HUES64 (cell line): ENCODE measurements at regions not wholly inside any gene's neighbourhood (a gene's known extent, or its start where the extent isn't known, plus 50 kb on each side); places are given as distances from the start of the nearest gene placed in this dataset.

Experiments
- H3K27ac ChIP-seq: 2 replicates; pipeline ENCODE4 v1.7.0; 2013; ENCODE audit warnings: low read depth, low read length, inconsistent platforms
- H3K27me3 ChIP-seq: 2 replicates; pipeline ENCODE4 v1.6.1; 2013; ENCODE audit warnings: mild to moderate bottlenecking, low read length; ENCODE audit not compliant: insufficient read depth
- H3K36me3 ChIP-seq: 2 replicates; pipeline ENCODE4 v1.6.1; 2013; ENCODE audit warnings: mild to moderate bottlenecking, low read length; ENCODE audit not compliant: insufficient read depth
- H3K4me1 ChIP-seq: 2 replicates; pipeline ENCODE4 v1.6.1; 2013; ENCODE audit warnings: mild to moderate bottlenecking, low read length, moderate library complexity; ENCODE audit not compliant: insufficient read depth
- H3K4me3 ChIP-seq: 2 replicates; pipeline ENCODE4 v1.5.1; 2013; ENCODE audit warnings: mild to moderate bottlenecking, low read length, moderate library complexity
- H3K9ac ChIP-seq: 2 replicates; pipeline ENCODE4 v1.6.1; 2013; ENCODE audit warnings: mild to moderate bottlenecking, low read depth, low read length
- H3K9me3 ChIP-seq: 2 replicates; pipeline ENCODE4 v1.6.1; 2013; ENCODE audit warnings: low read depth, low read length; ENCODE audit not compliant: insufficient read depth
- WGBS: fragments of 150-250, 120-280 bp; methylation state at CpG from one replicate; pipeline ENCODE4 v1.1.7; 2013; ENCODE audit warnings: missing lambda C conversion rate; 5-methylcytosine and 5-hydroxymethylcytosine counted together

GRCh38 chr4:32158961-32159360, 1438.8 kb downstream of the PCDH7 start:
- Histone ChIP-seq H3K4me1 (no peaks in the 10 kb centered on the region), H3K9me3 (no peaks in the 10 kb centered on the region), H3K27me3 (no peaks in the 10 kb centered on the region), H3K36me3 (no peaks in the 10 kb centered on the region), H3K9ac (no peak overlapping the region), H3K27ac (no peak overlapping the region), H3K4me3 (no peak overlapping the region)
- 79% methylated on average over 1 of the region's 1 CpG for WGBS

- no peak overlapping the region for H3K9ac ChIP-seq
- H3K27me3 ChIP-seq = no peaks in the 10 kb centered on the region
- 83% methylated on average over 3 of the region's 3 CpGs for WGBS
- no peak overlapping the region for H3K4me3 ChIP-seq
- no peaks in the 10 kb centered on the region for H3K9me3 ChIP-seq
- no peak overlapping the region for H3K27ac ChIP-seq
- no peaks in the 10 kb centered on the region for H3K36me3 ChIP-seq
- no peaks in the 10 kb centered on the region for H3K4me1 ChIP-seq
Measured at GRCh38 chr4:32161392-32161791, 1441.2 kb downstream of the PCDH7 start.

- H3K9ac ChIP-seq = no peak overlapping the region
- no peak overlapping the region for H3K27ac ChIP-seq
- no peaks in the 10 kb centered on the region for H3K4me1 ChIP-seq
- 91% methylated on average over 2 of the region's 3 CpGs for WGBS
- H3K36me3 ChIP-seq = no peaks in the 10 kb centered on the region
- no peaks in the 10 kb centered on the region for H3K9me3 ChIP-seq
- H3K27me3 ChIP-seq = no peaks in the 10 kb centered on the region
- H3K4me3 ChIP-seq = no peak overlapping the region
Measured at GRCh38 chr4:32163125-32163524, 1443.0 kb downstream of the PCDH7 start.

- Histone ChIP-seq H3K4me3 (no peak overlapping the region), H3K27me3 (no peaks in the 10 kb centered on the region), H3K36me3 (no peaks in the 10 kb centered on the region), H3K4me1 (no peaks in the 10 kb centered on the region), H3K27ac (no peak overlapping the region), H3K9me3 (peaks cover 3% of the 10 kb centered on the region; the same call in 1 of the 2 replicates), H3K9ac (no peak overlapping the region)
- 66% methylated on average over 3 of the region's 3 CpGs for WGBS
Measured at GRCh38 chr4:32169841-32170240, 1449.7 kb downstream of the PCDH7 start.

GRCh38 chr4:32172086-32172485, 1451.9 kb downstream of the PCDH7 start:
- no peaks in the 10 kb centered on the region for H3K36me3 ChIP-seq
- H3K4me3 ChIP-seq = no peak overlapping the region
- no CpG with 5 or more reads among the region's 1 CpG for WGBS
- no peaks in the 10 kb centered on the region for H3K4me1 ChIP-seq
- H3K9me3 ChIP-seq = peaks cover 3% of the 10 kb centered on the region; the same call in 1 of the 2 replicates
- H3K27me3 ChIP-seq = no peaks in the 10 kb centered on the region
- H3K9ac ChIP-seq = no peak overlapping the region
- H3K27ac ChIP-seq = no peak overlapping the region

GRCh38 chr4:32172761-32173160, 1452.6 kb downstream of the PCDH7 start:
- H3K9me3 ChIP-seq = peaks cover 3% of the 10 kb centered on the region; the same call in 1 of the 2 replicates
- no peak overlapping the region for H3K27ac ChIP-seq
- H3K9ac ChIP-seq = no peak overlapping the region
- H3K4me3 ChIP-seq = no peak overlapping the region
- no peaks in the 10 kb centered on the region for H3K4me1 ChIP-seq
- no peaks in the 10 kb centered on the region for H3K27me3 ChIP-seq
- H3K36me3 ChIP-seq = no peaks in the 10 kb centered on the region
- WGBS = 94% methylated on average over 1 of the region's 1 CpG

GRCh38 chr4:32180086-32180485, 1459.9 kb downstream of the PCDH7 start:
- no peaks in the 10 kb centered on the region for H3K4me1 ChIP-seq
- no peak overlapping the region for H3K4me3 ChIP-seq
- no peaks in the 10 kb centered on the region for H3K9me3 ChIP-seq
- no peak overlapping the region for H3K9ac ChIP-seq
- H3K27me3 ChIP-seq = no peaks in the 10 kb centered on the region
- no peak overlapping the region for H3K27ac ChIP-seq
- no peaks in the 10 kb centered on the region for H3K36me3 ChIP-seq

- no peaks in the 10 kb centered on the region for H3K9me3 ChIP-seq
- H3K4me3 ChIP-seq = no peak overlapping the region
- no peak overlapping the region for H3K9ac ChIP-seq
- no peaks in the 10 kb centered on the region for H3K36me3 ChIP-seq
- no peaks in the 10 kb centered on the region for H3K4me1 ChIP-seq
- WGBS = 87% methylated on average over 1 of the region's 2 CpGs
- no peak overlapping the region for H3K27ac ChIP-seq
- H3K27me3 ChIP-seq = no peaks in the 10 kb centered on the region
Measured at GRCh38 chr4:32184186-32184585, 1464.0 kb downstream of the PCDH7 start.

GRCh38 chr4:32189130-32189529, 1469.0 kb downstream of the PCDH7 start:
- H3K4me1 ChIP-seq = no peaks in the 10 kb centered on the region
- H3K9ac ChIP-seq = no peak overlapping the region
- H3K4me3 ChIP-seq = no peak overlapping the region
- WGBS = 97% methylated on average over 9 of the region's 10 CpGs
- H3K9me3 ChIP-seq = 0 out of 2 replicates have a peak, but pooled peaks cover 4% of the 10 kb centered on the region
- H3K27me3 ChIP-seq = no peaks in the 10 kb centered on the region
- no peak overlapping the region for H3K27ac ChIP-seq
- H3K36me3 ChIP-seq = no peaks in the 10 kb centered on the region

GRCh38 chr4:32189788-32190187, 1469.6 kb downstream of the PCDH7 start:
- no peak overlapping the region for H3K27ac ChIP-seq
- H3K4me3 ChIP-seq = no peak overlapping the region
- WGBS = 97% methylated on average over 5 of the region's 5 CpGs
- H3K27me3 ChIP-seq = no peaks in the 10 kb centered on the region
- 0 out of 2 replicates have a peak, but pooled peaks cover 4% of the 10 kb centered on the region for H3K9me3 ChIP-seq
- no peak overlapping the region for H3K9ac ChIP-seq
- H3K4me1 ChIP-seq = no peaks in the 10 kb centered on the region
- no peaks in the 10 kb centered on the region for H3K36me3 ChIP-seq

- Histone ChIP-seq H3K9me3 (0 out of 2 replicates have a peak, but pooled peaks cover 4% of the 10 kb centered on the region), H3K36me3 (no peaks in the 10 kb centered on the region), H3K27ac (no peak overlapping the region), H3K4me1 (no peaks in the 10 kb centered on the region), H3K9ac (no peak overlapping the region), H3K4me3 (no peak overlapping the region), H3K27me3 (no peaks in the 10 kb centered on the region)
- 100% methylated on average over 2 of the region's 4 CpGs for WGBS
Measured at GRCh38 chr4:32191961-32192360, 1471.8 kb downstream of the PCDH7 start.

- Histone ChIP-seq H3K4me1 (no peaks in the 10 kb centered on the region), H3K4me3 (no peak overlapping the region), H3K9ac (no peak overlapping the region), H3K27ac (no peak overlapping the region), H3K27me3 (no peaks in the 10 kb centered on the region), H3K36me3 (no peaks in the 10 kb centered on the region), H3K9me3 (0 out of 2 replicates have a peak, but pooled peaks cover 4% of the 10 kb centered on the region)
Measured at GRCh38 chr4:32192363-32192762, 1472.2 kb downstream of the PCDH7 start.
